Loucy (cell line): ENCODE measurements at regions not wholly inside any gene's neighbourhood (a gene's known extent, or its start where the extent isn't known, plus 50 kb on each side); places are given as distances from the start of the nearest gene placed in this dataset.

Source experiments
- CTCF ChIP-seq: fragments of 200-600 bp; sonication (generic); conservative IDR thresholded peaks from 2 replicates; pipeline ENCODE4 v1.5.1; 2014; ENCODE audit warnings: mild to moderate bottlenecking, antibody characterized with exemption, low read length
- EZH2phosphoT487 ChIP-seq: fragments of 200-600 bp; IDR thresholded peaks from 2 replicates; pipeline ENCODE4 v1.6.1; 2018; ENCODE audit warnings: antibody characterized with exemption, mild to moderate bottlenecking, moderate library complexity, borderline replicate concordance

- TF ChIP-seq CTCF (no peak), EZH2phosphoT487 (no peak)
Observed at GRCh38 chr1:221283532-221283931, 404.3 kb downstream of the HLX start.
